HG02938 (cell line): ENCODE measurements at regions not wholly inside any gene's neighbourhood (a gene's known extent, or its start where the extent isn't known, plus 50 kb on each side); places are given as distances from the start of the nearest gene placed in this dataset.
"Not testable (repeated sequence)": the region's sequence is repeated elsewhere in the genome, so short reads cannot be mapped to it uniquely, and the experiment has no call there.

ENCODE experiments used
- ATAC-seq: cut with Tn5 transposase; IDR thresholded peaks from one replicate; pipeline ENCODE4 v1.9.1; 2021; ENCODE audit warnings: mild to moderate bottlenecking, moderate library complexity; ENCODE audit not compliant: unreplicated experiment

DNA sequence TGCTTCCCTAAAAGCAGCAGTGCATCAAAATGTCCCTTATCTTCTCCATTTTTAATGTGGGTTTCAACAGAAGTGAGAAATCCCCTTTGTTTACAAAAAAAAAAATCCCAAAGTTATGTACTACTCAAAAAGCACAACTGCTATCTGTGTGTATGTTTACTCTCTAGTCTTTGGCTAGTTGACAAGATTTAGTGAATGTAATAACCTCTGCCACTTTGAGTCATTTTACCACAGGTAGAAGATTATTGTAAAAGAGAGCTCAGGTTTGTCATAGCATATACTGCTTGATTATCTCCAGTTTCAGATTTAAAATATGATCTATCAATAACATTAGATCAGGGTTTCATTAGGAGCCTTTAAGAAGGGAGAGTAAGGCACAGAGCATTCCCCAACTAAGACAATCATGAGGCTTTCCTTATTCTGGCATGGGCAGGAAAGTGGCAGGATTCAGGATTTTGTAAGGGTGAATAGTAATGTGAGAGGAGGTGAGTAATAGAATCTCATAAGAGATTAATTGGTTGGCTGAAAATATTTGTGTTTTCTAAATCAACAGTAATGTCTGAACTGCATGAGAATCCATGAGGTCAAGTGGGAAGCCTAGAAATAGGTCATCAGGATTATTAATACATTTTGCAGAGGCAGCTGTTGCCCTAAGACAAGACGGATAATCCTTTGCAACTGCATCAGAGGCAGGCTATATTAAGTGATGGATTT, 1780.3 kb upstream of the LRRTM1 start:
- no peak for ATAC-seq

GRCh38 chr2:82075875-82076274, 1771.3 kb upstream of the LRRTM1 start:
- ATAC-seq, result no peak

DNA sequence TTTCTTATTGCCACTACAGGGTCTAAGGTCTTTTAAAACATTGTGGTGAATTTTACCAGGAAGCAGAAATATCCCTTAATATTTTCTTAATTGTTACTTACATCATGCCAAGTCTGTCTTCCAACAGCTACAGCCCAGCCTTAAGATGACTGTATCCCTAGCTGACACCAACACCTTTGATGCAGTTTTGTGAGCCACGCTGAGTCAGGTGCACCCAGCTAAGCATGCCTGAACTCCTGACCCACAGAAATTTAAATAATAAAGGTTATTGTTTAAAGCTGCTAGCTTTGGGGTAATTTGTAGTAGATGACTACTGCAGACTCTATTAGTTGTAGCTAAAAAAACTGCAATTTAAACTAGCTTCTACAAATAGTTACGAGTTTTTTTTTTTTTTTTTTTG, 1757.9 kb upstream of the LRRTM1 start:
- ATAC-seq, result no peak

DNA sequence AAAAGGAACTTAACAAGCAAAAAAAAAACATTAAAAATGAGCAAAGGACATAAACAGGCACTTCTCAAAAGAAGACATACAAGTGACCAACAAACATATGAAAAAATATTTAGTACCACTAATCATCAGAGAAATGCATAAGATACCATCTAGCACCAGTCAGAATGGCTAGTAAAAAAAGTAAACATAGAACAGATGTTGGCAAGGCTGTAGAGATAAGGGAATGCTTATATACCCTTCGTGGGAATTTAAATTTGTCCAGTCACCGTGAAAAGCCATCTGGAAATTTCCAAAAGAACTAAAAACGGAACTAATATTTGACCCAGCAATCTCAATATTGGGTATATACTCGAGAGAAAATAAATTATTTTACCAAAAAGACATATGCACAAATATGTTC, 1751.3 kb upstream of the LRRTM1 start:
- no peak for ATAC-seq

- no peak for ATAC-seq
Observed at GRCh38 chr2:82043867-82044266, 1739.3 kb upstream of the LRRTM1 start.

DNA sequence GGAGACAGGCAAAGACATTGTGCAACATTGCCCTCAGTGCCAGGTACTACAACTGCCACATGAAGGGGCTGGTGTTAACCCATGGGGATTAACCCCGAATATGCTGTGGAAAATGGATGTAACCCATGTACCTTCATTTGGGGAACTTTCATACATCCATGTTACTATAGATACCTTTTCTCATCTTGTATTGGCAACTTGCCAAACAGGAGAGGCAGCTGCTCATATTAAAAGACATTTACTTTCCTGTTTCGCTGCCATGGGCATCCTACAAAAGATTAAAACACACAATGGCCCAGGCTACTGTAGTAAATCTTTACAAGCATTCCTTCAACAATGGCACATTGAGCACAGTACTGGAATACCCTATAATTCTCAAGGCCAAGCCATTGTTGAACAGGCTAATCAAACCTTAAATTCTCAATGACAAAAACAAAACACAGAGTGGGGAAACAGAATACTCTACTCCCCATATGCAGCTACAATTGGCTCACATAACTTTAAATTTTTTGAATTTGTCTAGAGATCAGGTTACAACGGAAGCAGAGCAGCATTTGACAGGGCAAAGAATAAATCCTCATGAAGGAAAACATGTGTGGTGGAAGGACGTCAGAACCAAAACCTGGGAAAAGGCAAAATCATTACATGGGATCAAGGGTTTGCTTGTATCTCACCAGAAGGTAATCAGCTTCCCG, 1723.5 kb upstream of the LRRTM1 start:
- ATAC-seq, result no peak

DNA sequence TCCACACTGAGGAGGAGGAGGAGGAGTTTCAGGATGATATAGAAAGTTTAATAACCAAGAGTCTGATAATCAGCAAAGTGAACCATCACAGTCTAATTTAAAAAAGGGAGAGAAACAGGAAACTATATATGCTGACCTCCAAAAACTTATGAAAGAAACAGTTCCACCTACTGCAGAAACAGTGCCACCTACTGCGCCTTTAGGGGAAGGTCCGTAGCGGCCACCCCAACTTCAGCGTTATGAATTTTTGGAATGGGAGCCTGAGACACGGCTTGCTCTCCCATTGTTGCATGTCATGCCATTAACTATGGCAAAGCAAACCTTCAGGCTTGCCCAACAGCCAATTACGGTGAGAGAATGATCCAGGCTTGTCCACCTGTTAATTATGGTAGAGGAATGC, 1719.2 kb upstream of the LRRTM1 start:
- no peak for ATAC-seq

DNA sequence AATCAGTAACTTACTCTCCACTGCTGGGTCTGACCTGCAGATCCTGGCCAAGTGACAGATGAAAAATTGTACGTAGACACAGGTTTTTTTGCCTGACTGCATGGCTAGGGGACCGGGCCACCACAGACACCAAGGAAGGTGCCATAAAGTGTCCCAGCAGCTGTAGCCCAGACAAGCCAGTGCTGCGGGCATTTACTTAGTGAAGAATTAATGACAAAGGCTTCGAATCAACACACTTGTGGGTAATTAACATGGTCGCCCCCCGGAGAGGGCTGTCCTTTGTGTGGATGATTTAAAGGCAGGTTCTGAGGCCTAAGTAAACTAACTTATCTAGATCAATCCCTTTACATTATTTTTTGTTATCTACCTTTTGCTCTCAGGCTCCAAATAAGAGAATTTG, 1709.1 kb upstream of the LRRTM1 start:
- ATAC-seq, result no peak

GRCh38 chr2:82007071-82007664, 1702.6 kb upstream of the LRRTM1 start:
- ATAC-seq, result no peak

- ATAC-seq, result not testable (repeated sequence)
Observed at GRCh38 chr2:82005889-82006288, 1701.3 kb upstream of the LRRTM1 start.

- ATAC-seq, result no peak
Observed at GRCh38 chr2:82001614-82002013, 1697.1 kb upstream of the LRRTM1 start.

- no peak for ATAC-seq
Observed at GRCh38 chr2:82000606-82001005, 1696.1 kb upstream of the LRRTM1 start.

DNA sequence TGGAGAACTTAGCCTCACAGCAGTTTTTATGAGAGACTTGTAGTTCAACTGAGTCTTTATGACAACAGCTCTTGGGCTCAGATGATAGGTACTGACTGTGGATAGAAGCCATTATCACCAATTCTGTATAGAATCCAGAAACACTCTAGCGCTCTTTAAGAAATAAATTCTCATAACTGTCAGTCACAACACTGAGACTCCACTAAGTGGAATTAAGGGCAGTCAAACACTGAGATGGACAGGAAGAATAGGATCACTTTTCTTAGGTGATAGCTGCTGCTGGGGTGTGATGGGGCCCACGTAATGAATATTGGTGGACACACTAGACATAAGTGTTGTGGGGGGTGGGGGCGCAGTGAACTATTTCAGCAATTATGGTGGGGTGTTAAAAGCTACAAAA, 1691.8 kb upstream of the LRRTM1 start:
- no peak for ATAC-seq

- ATAC-seq, result no peak
Observed at GRCh38 chr2:81991282-81991681, 1686.7 kb upstream of the LRRTM1 start.

DNA sequence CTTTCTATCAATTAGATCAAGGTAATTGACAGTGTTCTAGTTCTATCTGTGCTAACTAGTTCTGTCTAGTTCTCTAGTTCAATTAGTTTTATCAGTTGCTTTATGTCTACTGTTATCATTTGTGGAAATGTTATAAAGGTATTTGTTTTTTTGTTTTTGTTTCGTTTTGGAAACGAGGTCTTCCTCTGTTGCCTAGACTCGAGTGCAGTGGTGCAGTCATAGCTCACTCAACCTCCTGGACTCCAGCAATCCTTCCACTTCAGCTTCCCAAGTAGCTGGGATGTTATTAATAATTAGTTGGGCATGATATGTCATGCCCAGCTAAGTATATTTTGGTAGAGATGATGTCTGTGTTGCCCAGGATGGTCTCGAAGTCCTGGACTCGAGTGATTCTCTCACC, 1682.8 kb upstream of the LRRTM1 start:
- ATAC-seq, result no peak

DNA sequence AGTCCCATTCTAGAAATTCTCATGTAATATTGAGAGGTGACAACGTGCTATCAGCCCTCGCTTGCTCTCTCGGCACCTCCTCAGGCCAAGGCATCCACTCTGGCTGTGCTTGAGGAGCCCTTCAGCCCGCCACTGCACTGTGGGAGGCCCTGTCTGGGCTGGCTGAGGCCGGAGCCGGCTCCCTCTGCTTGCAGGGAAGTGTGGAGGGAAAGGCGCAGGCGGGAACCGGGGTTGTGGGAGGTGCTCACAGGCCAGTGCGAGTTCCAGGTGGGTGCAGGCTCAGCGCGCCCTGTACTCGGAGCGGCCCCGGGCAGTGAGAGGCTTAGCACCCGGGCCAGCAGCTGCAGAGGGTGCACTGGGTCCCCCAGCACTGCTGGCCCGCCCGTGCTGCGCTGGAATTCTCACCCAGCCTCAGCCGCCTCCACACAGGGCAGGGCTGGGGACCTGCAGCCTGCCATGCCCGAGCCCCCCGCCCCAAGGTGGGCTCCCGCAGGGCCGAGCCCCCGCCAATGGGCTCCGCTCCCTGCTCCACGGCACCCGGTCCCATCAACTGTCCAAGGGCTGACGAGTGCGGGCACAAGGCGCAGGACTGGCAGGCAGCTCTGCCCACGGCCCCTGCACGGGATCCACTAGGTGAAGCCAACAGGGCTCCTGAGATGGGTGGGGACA, 1680.6 kb upstream of the LRRTM1 start:
- no peak for ATAC-seq

DNA sequence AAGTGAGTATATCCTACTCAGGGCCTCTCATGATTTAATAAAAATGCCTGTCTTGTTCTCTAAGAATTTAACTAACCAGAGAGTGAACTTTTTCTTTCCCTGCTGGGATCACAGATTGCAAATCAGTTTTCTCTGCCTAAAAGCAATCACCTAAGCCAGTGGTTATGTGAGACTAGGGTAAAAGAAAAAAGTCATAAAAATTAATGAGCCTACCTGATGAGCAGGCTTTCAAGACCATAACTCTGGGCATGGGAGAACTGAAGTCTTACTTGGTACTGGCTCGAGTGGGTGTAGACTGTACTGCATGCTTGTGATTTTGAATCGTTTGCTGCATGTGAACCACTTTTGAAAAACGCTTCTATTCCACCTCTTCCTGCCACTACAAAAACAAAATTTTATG, 1677.0 kb upstream of the LRRTM1 start:
- ATAC-seq, result no peak

- ATAC-seq, result no peak
Observed at GRCh38 chr2:81979086-81979485, 1674.5 kb upstream of the LRRTM1 start.

- no peak for ATAC-seq
Observed at GRCh38 chr2:81976998-81977397, 1672.4 kb upstream of the LRRTM1 start.

DNA sequence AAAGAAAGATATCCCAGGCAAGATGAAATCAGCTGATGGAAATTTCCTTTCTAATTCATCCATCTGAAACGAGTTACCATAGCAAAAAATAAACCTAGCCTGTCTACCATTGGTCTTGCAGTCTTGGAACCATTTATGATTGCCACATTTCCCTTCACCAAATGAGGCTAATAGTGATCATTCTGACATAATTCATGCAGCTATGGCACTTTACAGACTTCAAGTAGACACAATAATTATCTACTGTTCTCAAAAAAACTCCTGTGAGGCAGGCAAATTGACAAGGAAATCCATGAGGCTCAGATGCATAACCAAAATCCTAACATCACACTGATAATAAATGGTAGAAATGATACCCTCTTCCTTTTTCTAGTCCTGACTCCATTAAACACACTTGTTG, 1669.7 kb upstream of the LRRTM1 start:
- no peak for ATAC-seq

DNA sequence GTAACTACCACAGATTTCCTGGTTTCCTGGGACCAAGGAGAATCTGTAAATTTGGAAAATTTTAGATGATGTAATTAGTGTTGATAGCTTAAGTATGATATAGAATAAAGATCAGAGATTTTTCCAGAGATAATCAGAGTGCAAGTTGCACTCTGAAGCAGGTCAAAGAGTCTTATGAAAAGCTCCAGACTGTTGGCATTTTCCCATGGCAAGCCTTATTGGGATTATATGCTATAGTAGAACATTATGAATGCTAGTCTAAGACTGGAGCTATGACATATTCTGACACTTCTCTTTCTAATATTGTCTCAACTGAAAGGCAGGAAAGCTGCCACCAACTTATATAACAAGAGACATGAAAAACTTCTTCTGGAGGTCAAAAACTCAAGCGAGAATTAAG, 1638.3 kb upstream of the LRRTM1 start:
- no peak for ATAC-seq
